Heart right ventricle (tissue), 16 donors: ENCODE measurements at regions not wholly inside any gene's neighbourhood (a gene's known extent, or its start where the extent isn't known, plus 50 kb on each side); places are given as distances from the start of the nearest gene placed in this dataset.

Source experiments
- ATAC-seq, 8 donors: fragments of 200-7000 bp; cut with Tn5 transposase; one replicate each; pipeline ENCODE4 v1.9.1; 2020; ENCODE audit warnings: mild to moderate bottlenecking in 8 of 8, moderate library complexity in 8 of 8, moderate number of reproducible peaks in 1 of 8
- DNase-seq, 2 donors: peaks; one replicate each; pipeline ENCODE4 v3.0.0-alpha.2; 2020
- H3K27ac ChIP-seq, 10 donors: fragments of 200-600 bp; sonication (generic) in 2 of 10; one replicate each; pipeline versions ENCODE4 v1.5.0 to v1.8.0; 2020 to 2022; ENCODE audit warnings: mild to moderate bottlenecking in 3 of 10
- H3K27me3 ChIP-seq, 7 donors: fragments of 200-600 bp; one replicate each; pipeline ENCODE4 v1.8.0; 2021 to 2022; ENCODE audit warnings: mild to moderate bottlenecking in 2 of 7
- H3K36me3 ChIP-seq, 9 donors: fragments of 200-600 bp; sonication (generic) in 1 of 9; one replicate each; pipeline versions ENCODE4 v1.5.0 to v1.8.0; 2020 to 2022; ENCODE audit warnings: mild to moderate bottlenecking in 2 of 9
- H3K4me1 ChIP-seq, 9 donors: fragments of 200-600 bp; sonication (generic) in 1 of 9; one replicate each; pipeline versions ENCODE4 v1.5.0 to v1.8.0; 2020 to 2022; ENCODE audit warnings: mild to moderate bottlenecking in 4 of 9
- H3K4me3 ChIP-seq, 10 donors: fragments of 200-600 bp; sonication (generic) in 2 of 10; one replicate each; pipeline versions ENCODE4 v1.5.0 to v1.8.0; 2020 to 2022; ENCODE audit warnings: mild to moderate bottlenecking in 7 of 10, moderate library complexity in 2 of 10
- H3K9me3 ChIP-seq, 11 donors: fragments of 200-600 bp in 10 of 11; sonication (generic) in 2 of 11; one replicate each; pipeline versions ENCODE4 v1.5.0 to v1.8.0; 2013 to 2022; ENCODE audit warnings: mild to moderate bottlenecking in 2 of 11, control low read depth in 1 of 11, moderate library complexity in 1 of 11
- WGBS, 2 donors: extraction: QIAGEN DNeasy Blood & Tissue Kit; methylation state at CpG; one replicate each; pipeline ENCODE4 v1.1.7; 2013; ENCODE audit warnings: inconsistent platforms in 1 of 2; 5-methylcytosine and 5-hydroxymethylcytosine counted together
- intact Hi-C, 10 donors: fragments of 100-400 bp; cut with DNase I; formaldehyde crosslinking; loops; one replicate each; pipeline versions ENCODE4 v1.11.1 to v1.14.2; 2022
- TF ChIP-seq, protein P1 (sequence below), 9 donors: fragments of 200-600 bp; sonication (generic) in 2 of 9; IDR thresholded peaks; one replicate each; pipeline versions ENCODE4 v1.5.0 to v1.8.0; 2021 to 2022; ENCODE audit warnings: antibody characterized with exemption in 9 of 9, mild to moderate bottlenecking in 5 of 9, moderate library complexity in 1 of 9
- donor health status: Arrhythmogenic right ventricular cardiomyopathy.
- donor health status: ischemic (EF 13 %, LVEDD 7.1; RV severe dilation, severe dysfunction).
- donor health status: healthy with polysubstance abuse.
- donor health status: DM: no; HTN: yes; CAD: no.
- donor health status: DM: no; HTN: no; CAD: no.
- donor health status: ischemic (EF 25% LVEDD 6.9; RV normal size, moderate dysfunction).
- donor health status: ischemic (EF 25% LVEDD 5.7; RV mildly dilated, moderate dysfunction).
- donor health status: healthy.
- donor health status: DM: yes; HTN: yes; CAD: no.
- donor health status: Ischemic cardiomyopathy.
- donor health status: ischemic (EF 35%, LVEDD 5.7; RV mildly dilated, moderate dysfunction).
- donor health status: nonischemic (EF 11% LVEDD 7.7; RV severe dilation, severe dysfunction).
- donor health status: DM: yes; HTN: yes; CAD: no.
- donor health status: PGD.
- donor health status: ischemic (EF 29% LVEDD 5.4; RV normal size, mild dysfunction).
- donor health status: nonischemic (EF 23%, LVEDD 6.1; RV moderate dilation, normal function).

DNA sequence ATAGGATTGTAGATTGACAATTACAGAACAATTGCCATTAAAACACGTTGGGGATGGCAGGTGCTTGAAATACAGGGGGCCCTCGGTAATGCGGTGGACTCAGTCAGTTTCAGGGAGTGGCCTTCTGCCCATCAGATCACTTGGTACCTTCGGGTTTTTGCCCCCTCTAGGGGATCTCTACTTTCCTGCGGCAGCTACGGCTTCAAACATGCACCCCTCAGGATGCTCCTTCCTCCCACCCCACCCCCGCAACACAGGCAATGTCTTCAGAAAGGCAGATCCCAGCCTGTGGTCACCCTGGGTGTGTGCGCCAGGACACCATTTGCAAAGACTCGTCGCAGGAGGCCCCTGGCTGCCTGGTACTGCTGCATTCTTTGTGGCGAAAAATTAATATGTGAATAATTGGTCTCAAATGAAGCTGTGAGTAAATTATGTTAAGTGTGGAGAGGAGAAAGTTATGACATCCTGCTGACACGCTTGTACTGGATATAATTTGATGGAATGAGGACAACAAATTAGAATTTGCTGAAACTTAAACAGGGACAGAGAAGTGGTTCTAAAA lies 431.0 kb upstream of the MKI67 start:
- ATAC-seq (no peak), DNase-seq (no peak)
- 81 to 83% methylated on average over 12 of the region's 12 CpGs for WGBS, 2 donors
- H3K27ac ChIP-seq, result no peak overlapping the region
- H3K4me1 ChIP-seq, result no peaks in the 10 kb centered on the region
- peaks cover 0 to 12% (median 2%) of the 10 kb centered on the region in 11 donors for H3K9me3 ChIP-seq
- H3K4me3 ChIP-seq, result no peak overlapping the region
- no peaks in the 10 kb centered on the region for H3K36me3 ChIP-seq
- H3K27me3 ChIP-seq, result peaks cover 0 to 16% (median 0%) of the 10 kb centered on the region in 7 donors
- TF ChIP-seq, protein P1, sequence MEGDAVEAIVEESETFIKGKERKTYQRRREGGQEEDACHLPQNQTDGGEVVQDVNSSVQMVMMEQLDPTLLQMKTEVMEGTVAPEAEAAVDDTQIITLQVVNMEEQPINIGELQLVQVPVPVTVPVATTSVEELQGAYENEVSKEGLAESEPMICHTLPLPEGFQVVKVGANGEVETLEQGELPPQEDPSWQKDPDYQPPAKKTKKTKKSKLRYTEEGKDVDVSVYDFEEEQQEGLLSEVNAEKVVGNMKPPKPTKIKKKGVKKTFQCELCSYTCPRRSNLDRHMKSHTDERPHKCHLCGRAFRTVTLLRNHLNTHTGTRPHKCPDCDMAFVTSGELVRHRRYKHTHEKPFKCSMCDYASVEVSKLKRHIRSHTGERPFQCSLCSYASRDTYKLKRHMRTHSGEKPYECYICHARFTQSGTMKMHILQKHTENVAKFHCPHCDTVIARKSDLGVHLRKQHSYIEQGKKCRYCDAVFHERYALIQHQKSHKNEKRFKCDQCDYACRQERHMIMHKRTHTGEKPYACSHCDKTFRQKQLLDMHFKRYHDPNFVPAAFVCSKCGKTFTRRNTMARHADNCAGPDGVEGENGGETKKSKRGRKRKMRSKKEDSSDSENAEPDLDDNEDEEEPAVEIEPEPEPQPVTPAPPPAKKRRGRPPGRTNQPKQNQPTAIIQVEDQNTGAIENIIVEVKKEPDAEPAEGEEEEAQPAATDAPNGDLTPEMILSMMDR (IDR thresholded peaks at IDR 0.05), result no peak
- intact Hi-C loops, result no loop called here

DNA sequence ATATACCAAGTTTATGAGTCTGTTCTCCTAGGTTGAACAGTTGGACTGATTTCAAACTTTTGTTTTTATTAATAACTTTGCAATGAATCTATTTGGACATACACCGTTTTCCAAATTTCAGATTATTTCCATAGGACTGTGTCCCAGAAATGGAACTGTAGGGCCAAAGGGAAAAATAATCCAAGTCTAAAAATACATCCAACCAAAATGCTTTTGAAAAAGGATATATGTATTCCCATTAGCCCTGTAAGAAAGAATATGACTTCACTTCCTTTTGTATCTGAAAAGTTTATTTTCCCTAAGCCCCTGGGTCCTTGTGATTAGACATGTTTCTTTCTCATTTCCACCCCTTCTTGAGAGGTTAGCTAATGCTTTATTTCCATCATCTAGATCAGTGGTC lies 434.2 kb upstream of the MKI67 start:
- TF ChIP-seq, protein P1 (IDR thresholded peaks at IDR 0.05), result no peak
- H3K27ac ChIP-seq, result no peak overlapping the region
- WGBS, 2 donors, result 49 to 57% methylated on average over 1 of the region's 1 CpG
- DNase-seq (no peak), ATAC-seq (no peak)
- H3K27me3 ChIP-seq, result peaks cover 0 to 18% (median 0%) of the 10 kb centered on the region in 7 donors
- H3K9me3 ChIP-seq, result peaks cover 0 to 15% (median 2%) of the 10 kb centered on the region in 11 donors
- H3K4me1 ChIP-seq, result no peaks in the 10 kb centered on the region
- intact Hi-C loops, result no loop called here
- no peaks in the 10 kb centered on the region for H3K36me3 ChIP-seq
- no peak overlapping the region for H3K4me3 ChIP-seq

DNA sequence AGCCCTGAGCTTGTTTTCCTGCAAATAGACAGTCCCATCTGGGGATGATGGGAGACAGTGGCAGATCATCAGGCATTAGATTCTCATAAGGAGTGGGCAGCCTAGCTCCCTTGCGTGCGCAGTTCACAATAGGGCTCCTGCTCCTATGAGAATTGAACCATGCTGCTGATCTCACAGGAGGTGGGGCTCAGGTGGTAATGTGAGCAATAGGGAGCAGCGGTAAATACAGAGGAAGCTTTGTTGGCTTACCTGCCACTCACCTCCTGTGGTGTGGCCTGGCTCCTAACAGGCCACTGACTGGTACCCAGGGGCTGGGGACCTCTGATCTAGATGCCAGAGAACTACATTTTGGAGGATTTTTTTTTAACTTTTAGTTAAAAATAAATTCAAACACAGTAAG lies 434.8 kb upstream of the MKI67 start:
- DNase-seq, result no peak
- TF ChIP-seq, protein P1 (IDR thresholded peaks at IDR 0.05), result no peak
- Histone ChIP-seq H3K4me1 (no peaks in the 10 kb centered on the region), H3K27me3 (peaks cover 0 to 18% (median 4%) of the 10 kb centered on the region in 7 donors), H3K4me3 (no peak overlapping the region), H3K9me3 (peaks cover 0 to 15% (median 2%) of the 10 kb centered on the region in 11 donors), H3K27ac (no peak overlapping the region), H3K36me3 (no peaks in the 10 kb centered on the region)
- WGBS, 2 donors, result 97% methylated on average over 3 of the region's 3 CpGs
- intact Hi-C loops, result no loop called here
- no peak for ATAC-seq

DNA sequence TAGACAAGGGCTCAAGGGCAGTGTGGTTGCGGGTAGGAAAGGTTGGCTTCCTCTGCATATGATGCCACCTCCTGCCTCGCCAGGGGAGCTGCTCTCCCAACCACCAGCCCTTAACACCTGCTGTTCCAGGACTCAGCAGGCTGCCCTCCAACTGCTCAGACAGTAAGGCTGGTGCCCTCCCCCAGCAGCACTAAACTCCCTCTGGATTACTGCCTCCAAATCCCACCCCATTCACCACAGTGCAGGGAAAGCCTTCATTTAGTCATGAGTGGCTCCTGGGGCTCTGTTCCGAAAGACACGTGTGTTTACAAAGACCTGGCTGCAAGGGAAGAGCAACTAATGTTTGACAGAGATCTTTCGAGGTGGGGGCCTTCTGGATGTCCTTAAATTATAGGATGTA lies 437.2 kb upstream of the MKI67 start:
- TF ChIP-seq, protein P1 (IDR thresholded peaks at IDR 0.05), result no peak
- DNase-seq (no peak), ATAC-seq (no peak)
- no peaks in the 10 kb centered on the region for H3K36me3 ChIP-seq
- WGBS, 2 donors, result 91% methylated on average over 5 of the region's 5 CpGs
- H3K27ac ChIP-seq, result no peak overlapping the region
- H3K4me1 ChIP-seq, result peaks cover 0 to 12% (median 0%) of the 10 kb centered on the region in 9 donors
- no peak overlapping the region for H3K4me3 ChIP-seq
- intact Hi-C loops, result no loop called here
- peaks cover 0 to 15% (median 2%) of the 10 kb centered on the region in 11 donors for H3K9me3 ChIP-seq
- H3K27me3 ChIP-seq, result peaks cover 0 to 22% (median 6%) of the 10 kb centered on the region in 7 donors
